ENCODE measurements at regions not wholly inside any gene's neighbourhood (a gene's known extent, or its start where the extent isn't known, plus 50 kb on each side); places are given as distances from the start of the nearest gene placed in this dataset.

DNA sequence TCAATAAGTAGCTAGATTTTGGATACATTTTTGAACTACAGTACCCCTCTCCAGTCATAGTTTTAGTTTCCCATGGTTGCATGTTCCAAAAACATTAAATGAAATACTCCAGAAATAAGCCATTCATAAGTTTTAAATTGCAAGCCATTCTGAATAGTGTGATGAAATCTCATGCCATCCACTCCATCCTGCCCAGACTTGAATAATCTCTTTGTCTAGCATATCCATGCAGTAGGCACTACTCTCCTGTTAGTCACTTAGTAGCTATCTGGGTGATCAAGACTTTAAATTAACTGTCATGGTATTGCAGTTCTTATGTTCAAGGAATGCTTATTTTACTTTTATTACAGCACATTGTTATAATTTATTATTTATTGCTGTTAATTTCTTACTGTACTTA lies 237.4 kb downstream of the SPANXN1 start:
- TF ChIP-seq POLR2A (IDR thresholded peaks at IDR 0.05) (no peak), CTCF (IDR thresholded peaks at IDR 0.05) (no peak), EP300 (IDR thresholded peaks at IDR 0.05) (no peak)

Measured in tibial nerve (tissue), 4 donors.